Activated CD8-positive, alpha-beta memory T cell treated with anti-CD3 and anti-CD28 coated beads for 36 hours (primary cell): ENCODE measurements at regions not wholly inside any gene's neighbourhood (a gene's known extent, or its start where the extent isn't known, plus 50 kb on each side); places are given as distances from the start of the nearest gene placed in this dataset.
"Not testable (repeated sequence)": the region's sequence is repeated elsewhere in the genome, so short reads cannot be mapped to it uniquely, and the experiment has no call there.

Experiments
- CTCF ChIA-PET: fragments of 350-600 bp; sonication (Branson Sonifier 250); formaldehyde crosslinking; loops from one replicate; lab custom pipeline; 2021; ENCODE audit warnings: antibody characterized with exemption; lab: Charles Lee
- POLR2A ChIA-PET: fragments of 350-600 bp; sonication (Branson Sonifier 250); formaldehyde crosslinking; loops from one replicate; lab custom pipeline; 2021; ENCODE audit warnings: antibody characterized with exemption; lab: Charles Lee

GRCh38 chr5:9832921-9833320 lies 202.8 kb upstream of the TAS2R1 start:
- POLR2A ChIA-PET = no interaction called here
- CTCF ChIA-PET = no interaction called here

DNA sequence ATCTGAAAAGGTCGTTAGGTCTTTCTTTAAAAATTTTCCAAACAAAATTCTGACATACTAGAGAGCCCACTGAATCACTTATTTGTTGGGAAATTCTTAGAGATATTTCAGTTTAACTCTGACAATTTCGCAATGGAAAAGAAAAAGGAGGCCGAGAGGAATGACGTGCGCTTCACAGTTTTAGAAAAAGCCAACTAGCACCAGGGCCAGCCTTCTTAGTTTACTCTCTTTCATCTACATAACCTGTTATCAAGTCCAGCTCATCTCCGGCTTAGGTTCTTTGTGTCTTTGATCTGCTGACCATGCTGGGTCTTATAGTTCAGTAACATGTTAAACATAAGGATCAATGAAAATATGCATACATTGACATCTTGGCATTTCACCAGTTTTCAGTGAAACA lies 201.7 kb upstream of the TAS2R1 start:
- POLR2A ChIA-PET = no interaction called here

GRCh38 chr5:9830184-9830583 lies 200.0 kb upstream of the TAS2R1 start:
- CTCF ChIA-PET = no interaction called here
- POLR2A ChIA-PET = no interaction called here

More for the DNA sequence above, 201.7 kb upstream of the TAS2R1 start:
- CTCF ChIA-PET = no interaction called here

- CTCF ChIA-PET = no interaction called here
- POLR2A ChIA-PET = no interaction called here
Measured at GRCh38 chr5:9829621-9830020, 199.5 kb upstream of the TAS2R1 start.

- ChIA-PET CTCF (no interaction called here), POLR2A (no interaction called here)
Measured at GRCh38 chr5:9820691-9821449, 190.7 kb upstream of the TAS2R1 start.

GRCh38 chr5:9818340-9818845 lies 188.2 kb upstream of the TAS2R1 start:
- ChIA-PET POLR2A (no interaction called here), CTCF (no interaction called here)

GRCh38 chr5:9817819-9818218 lies 187.7 kb upstream of the TAS2R1 start:
- ChIA-PET CTCF (no interaction called here), POLR2A (no interaction called here)

DNA sequence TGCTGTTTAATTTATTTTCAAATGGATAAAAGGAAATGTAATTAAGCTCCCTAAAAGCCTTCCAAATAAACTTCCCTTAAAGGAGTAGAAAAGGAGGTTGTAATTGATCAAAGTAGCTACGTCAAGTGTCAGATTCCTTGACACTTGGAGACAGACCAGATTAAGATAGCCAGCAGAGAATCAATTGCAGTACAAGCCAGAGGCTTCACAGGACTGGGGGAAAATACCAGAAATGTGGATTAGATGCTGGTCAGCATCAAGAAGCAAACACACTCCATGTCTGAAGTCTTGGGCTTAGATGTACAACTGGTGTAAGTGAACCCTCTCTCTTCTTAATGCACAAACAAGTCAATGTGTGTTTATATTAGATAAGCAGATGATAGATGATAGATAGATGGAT lies 184.9 kb upstream of the TAS2R1 start:
- POLR2A ChIA-PET = no interaction called here

DNA sequence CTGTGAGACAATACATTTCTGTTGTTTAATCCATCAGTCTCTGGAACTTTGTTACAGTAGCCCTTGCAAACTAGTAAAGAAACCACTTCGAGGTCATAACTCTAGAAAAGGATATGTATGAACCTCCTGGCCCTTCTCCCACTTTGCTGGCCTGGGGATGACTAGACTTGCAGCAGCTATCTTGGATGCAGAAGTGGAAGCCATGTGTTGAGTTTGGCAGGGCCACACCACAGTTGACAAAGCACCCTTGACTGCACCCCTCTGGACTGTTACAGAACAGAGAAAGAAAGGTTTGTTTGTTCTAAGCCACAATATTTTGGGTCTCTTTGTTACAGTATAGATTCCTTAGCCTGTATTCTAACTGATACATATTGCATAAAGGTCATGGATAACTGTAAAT lies 183.2 kb upstream of the TAS2R1 start:
- POLR2A ChIA-PET = no interaction called here
- CTCF ChIA-PET = no interaction called here

More for the DNA sequence above, 184.9 kb upstream of the TAS2R1 start:
- CTCF ChIA-PET = no interaction called here

DNA sequence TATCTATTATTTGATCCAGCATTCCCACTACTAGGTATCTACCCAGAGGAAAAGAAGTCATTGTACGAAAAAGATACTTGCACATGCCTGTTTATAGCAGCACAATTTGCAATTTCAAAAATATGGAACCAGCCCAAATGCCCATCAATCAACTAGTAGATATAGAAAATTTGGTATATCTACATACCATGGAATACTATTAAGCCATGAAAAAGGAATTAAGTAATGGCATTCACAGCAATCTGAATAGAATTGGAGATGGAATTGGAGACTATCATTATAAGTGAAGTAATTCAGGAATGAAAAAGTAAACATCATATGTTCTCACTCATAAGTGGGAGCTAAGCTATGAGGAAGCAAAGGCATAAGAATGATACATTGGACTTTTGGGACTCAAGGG lies 177.2 kb upstream of the TAS2R1 start:
- CTCF ChIA-PET, POLR2A ChIA-PET: not testable (repeated sequence)

DNA sequence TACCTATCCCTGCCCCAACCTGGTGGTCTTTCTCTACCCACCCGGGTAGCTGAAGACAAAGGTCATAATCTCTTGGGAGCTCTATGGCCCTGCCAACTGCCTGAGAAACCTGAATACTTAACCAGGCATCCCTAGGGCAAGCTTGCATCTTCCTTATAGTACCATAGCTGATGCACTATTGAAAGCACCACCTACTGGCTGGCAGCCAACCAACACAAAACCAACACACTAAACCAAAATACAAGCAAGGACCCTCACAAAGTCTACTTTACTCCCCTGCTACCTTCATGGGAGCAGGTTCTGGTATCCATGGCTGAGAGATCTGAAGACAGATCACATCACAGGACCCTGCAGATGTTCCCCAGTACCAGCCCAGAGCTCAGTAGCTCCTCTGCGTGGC lies 171.8 kb upstream of the TAS2R1 start:
- ChIA-PET CTCF (no interaction called here), POLR2A (no interaction called here)

GRCh38 chr5:9799606-9800005 lies 169.5 kb upstream of the TAS2R1 start:
- POLR2A ChIA-PET = no interaction called here
- CTCF ChIA-PET = no interaction called here

- ChIA-PET POLR2A (no interaction called here), CTCF (no interaction called here)
Measured at GRCh38 chr5:9790276-9790675, 160.1 kb upstream of the TAS2R1 start.

DNA sequence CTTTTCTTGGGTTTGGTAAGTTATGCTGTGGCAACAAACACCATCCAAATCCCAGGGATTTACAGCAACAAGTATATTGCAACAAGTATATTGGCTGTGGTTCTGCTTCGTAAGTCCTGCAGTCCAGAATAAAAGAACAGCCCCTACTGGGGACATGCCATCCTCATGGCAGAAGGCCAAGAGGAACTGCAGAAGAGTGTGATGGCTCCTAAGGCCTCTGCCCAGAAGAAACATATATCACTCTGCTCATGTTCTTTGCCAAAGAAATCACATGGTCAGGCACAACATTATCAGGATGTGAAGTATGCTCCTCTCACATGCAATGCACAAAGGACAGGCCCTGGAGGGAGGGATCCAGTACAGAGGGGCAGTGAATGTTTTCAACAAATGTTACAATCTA lies 159.6 kb upstream of the TAS2R1 start:
- CTCF ChIA-PET = no interaction called here
- POLR2A ChIA-PET = no interaction called here

DNA sequence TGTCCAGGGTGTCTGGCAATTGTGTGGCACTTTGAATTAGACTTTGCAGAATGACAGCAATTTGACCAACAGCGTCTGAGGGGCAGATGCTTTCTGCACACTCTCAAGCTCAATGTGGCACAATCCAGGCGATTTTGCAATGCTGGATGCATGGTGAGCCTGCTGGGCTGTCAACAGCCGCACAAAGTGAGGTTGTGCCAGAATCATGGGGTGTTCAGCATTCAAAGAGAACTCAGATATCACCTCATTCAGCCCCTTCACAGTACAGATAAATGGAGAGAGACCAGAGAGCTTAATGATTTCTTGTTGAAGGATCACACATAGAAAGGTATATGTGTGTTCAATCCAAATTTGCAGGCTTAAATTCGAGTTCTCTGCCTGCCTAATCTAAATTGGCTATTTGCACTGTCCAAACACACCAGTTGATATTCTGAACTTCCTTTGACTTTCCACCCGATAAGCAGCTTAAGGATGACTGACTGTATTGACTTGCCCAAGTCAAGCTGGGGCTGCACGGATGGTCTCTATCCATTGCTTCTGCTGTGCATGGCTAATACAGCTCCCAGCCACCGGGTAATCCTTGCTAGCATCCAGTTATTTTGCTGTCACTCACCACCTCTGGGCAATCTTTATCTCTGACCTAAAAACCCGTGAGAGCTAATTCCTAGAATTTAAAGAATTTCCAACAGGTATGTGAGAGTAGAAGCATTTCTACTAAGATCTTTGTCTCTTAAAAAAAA lies 157.9 kb upstream of the TAS2R1 start:
- ChIA-PET POLR2A (no interaction called here), CTCF (no interaction called here)

GRCh38 chr5:9786380-9787360 lies 156.5 kb upstream of the TAS2R1 start:
- CTCF ChIA-PET = no interaction called here
- POLR2A ChIA-PET = no interaction called here

GRCh38 chr5:9785751-9786150 lies 155.6 kb upstream of the TAS2R1 start:
- POLR2A ChIA-PET = no interaction called here
- CTCF ChIA-PET = no interaction called here

- POLR2A ChIA-PET = no interaction called here
- CTCF ChIA-PET = no interaction called here
Measured at GRCh38 chr5:9784231-9784630, 154.1 kb upstream of the TAS2R1 start.

DNA sequence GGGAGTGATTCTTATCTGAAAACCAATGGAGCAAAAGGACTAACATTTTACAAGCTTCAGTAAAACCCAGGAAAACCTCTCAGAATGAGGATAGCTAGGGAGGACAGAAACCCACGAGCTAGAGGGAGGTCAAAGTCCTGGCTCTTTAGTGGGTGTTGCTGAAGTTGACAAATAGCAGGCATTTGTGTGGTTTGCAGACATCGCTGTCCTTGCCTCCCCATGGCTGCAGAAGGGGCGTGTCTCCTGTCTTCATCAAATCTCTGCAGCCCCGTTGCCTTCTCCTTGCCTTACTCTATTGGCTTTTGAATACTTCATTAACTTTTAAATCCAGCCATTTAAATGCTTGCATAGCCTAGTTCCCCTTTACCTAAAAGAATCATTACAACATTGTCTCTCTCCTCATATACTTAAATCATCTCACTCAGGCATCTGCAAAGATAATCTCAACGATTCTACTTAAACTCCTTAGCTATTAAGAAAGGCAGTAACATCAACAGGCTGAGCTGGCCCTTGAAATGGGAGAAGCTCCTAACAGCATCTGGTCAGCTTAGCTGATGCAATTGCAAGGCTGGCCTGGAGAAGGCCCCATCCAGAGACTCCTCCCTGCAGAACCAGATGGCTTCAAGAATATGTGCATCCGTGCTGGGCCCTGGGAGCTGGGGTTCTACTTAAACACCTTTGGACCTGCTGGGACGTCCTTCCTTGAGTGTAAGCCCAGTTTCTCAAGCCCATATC lies 152.8 kb upstream of the TAS2R1 start:
- POLR2A ChIA-PET = no interaction called here
- CTCF ChIA-PET = no interaction called here
